NCI-H524 (cell line): ENCODE measurements at regions not wholly inside any gene's neighbourhood (a gene's known extent, or its start where the extent isn't known, plus 50 kb on each side); places are given as distances from the start of the nearest gene placed in this dataset.
"Not testable (repeated sequence)": the region's sequence is repeated elsewhere in the genome, so short reads cannot be mapped to it uniquely, and the experiment has no call there.

Source experiments
- DNase-seq, 2 experiments: peaks; one replicate each; lab custom pipeline; 2025; lab: John Stamatoyannopoulos, UW

DNA sequence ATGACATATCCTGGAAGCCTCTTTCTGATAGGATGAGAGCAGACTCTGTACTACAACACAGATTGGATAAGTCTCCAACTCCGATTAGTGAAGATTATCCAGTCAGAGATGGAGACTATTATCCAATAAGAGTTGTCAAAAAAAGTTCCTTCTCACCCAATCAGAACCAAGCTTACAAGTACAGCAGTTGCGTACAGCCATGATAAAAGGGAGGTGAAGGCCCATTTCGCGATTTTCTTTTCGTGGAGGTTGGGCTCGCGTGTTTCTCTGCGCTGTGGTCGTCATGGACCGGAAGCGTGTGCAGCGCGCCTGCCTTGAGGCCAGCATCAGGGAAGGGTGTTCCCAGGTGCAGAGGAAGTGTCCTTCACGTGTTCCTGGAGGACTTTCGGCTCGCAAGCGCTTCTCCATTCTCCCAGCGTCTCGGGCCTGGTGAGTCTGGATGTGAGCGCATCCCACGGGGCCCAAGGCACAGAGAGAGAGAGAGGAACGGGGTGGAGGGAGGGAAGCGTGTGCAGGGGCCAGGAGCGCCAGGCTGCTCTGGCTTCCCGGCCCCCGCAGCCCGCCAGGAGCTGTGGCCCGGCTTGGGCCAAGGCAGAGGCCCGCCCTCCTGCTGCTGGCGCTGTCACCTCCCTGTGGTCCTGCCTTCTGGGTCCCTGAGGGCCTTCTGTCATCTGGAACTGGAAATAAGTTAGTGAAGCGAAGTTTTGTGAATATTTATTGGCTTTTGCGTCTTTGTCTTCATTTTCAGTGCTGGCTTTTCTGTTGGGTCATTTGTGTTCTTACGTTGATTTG is 53.9 kb downstream of the CDRT15L2 start:
- not testable (repeated sequence) for DNase-seq

DNA sequence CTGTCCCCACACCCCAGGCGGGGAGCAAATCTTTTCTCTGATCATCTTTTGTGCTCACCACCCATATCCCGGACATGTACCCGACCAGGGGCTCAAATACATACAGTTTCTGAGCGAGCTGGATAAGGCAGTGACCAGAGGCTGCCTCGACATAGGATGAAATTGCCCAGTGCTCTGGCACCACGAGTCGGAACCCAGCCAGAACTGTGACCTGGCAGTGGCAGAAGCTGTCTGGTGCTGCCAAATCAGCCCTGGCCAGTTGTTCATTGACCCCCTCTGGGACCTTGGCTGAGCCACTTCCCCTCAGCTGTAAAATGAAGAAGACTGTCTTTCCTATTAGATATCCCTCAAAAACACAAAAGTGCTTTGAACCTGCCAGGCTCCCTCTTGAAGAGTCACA is 60.6 kb downstream of the CDRT15L2 start:
- not testable (repeated sequence) for DNase-seq

GRCh38 chr17:20646661-20647272 is 67.2 kb downstream of the CDRT15L2 start:
- DNase-seq: peak; percentile 39 to 72

GRCh38 chr17:20649097-20649767 is 69.7 kb downstream of the CDRT15L2 start:
- DNase-seq: not testable (repeated sequence)

- not testable (repeated sequence) for DNase-seq
Measured at GRCh38 chr17:20651022-20651421, 71.5 kb downstream of the CDRT15L2 start.

DNA sequence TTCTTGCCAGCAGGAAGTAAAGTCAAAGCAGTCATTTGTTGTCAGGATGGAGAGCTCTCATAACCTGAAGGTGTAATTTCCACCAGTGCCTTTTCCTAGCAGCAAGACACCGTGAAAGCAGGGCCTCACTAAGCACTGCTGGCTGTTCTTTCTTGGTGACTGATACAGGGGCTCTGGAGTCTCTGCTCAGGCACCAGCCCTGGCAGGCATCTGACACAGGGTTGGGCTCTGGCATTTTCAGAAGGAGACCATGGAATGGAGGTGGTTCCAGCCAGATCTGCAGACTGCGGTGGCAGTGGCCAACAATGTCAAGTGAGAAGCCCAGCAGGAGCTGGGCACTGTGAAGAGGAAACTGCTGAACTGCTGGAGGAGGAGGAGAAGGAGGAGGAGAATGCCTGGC is 72.2 kb downstream of the CDRT15L2 start:
- not testable (repeated sequence) for DNase-seq

GRCh38 chr17:20653391-20653790 is 73.9 kb downstream of the CDRT15L2 start:
- not testable (repeated sequence) for DNase-seq

DNA sequence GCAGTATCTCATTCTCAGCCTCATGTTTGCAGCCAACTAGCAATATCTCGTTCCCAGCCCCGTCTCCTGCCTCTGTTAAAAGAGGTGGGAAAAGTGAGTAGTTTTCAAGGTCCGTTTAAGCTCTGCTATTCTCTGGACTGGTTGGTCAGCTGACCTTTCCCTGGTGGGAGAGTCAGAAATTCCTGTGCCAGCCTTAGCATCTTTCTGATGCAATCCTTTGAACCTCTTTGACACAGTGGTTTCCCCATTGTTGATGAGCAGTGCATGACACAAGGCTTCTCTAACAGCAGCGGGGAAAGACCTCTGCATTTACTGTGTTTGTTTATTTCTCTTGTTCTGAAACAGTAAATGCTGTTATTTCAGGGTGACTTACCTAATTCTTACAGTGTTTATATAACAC is 74.6 kb downstream of the CDRT15L2 start:
- DNase-seq: not testable (repeated sequence)

DNA sequence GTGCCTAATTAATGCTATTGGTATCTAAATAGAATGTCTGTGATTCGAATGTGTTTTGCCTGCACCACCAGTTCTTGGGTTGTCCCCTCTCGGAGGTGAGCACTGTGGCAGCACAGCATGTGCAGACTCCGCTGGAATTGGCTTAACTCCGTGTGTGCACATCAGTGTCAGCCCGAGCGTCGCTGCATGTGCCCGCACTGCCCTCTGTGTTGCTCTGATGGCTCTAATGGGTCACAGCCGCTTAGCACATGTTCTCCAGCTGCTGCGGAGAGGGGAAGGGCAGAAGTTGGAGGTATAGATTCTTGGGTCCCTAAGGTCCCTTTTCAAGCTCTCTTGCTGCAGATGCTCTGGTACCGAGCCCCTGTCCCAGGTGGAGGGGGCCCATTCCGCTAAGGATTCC is 75.1 kb downstream of the CDRT15L2 start:
- DNase-seq: not testable (repeated sequence)

DNA sequence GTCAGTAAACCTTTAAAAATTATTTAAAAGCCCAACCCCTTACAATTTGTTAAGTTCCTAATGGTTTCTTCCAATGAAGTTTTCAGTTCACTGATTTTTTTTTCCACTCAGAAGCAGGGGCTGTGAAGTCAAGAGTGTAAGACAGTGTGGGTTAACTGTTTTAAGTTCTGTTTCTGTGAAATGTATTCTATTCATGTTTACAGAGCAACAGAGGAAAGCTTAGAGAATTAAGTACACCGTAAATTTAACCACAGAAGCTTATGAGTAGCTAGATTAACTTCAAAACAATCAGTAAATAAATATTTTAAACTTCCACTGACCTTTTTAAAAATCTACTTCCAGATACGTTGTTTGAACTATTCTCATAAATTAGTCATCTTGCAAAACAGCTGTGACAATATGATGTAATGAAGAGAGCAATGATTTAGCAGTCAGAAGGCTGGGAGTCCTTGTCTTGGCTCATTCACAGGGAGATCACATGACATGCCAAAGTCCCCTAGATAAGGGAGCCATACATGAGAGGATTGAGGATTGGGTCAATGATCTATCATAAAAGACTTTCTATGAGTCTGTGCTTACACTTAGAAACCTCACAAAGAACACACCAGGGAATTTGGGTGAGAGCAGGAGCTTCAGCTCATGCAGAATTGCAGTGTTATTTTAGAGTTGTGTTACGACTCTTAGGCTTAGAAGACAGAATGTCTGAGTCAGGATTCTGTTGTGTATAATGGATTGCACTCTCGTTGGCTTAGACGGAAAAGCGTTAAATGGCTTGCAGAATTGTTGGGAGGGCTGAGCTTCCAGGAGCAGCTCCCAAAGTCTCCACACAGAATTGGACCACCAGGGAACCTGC is 85.8 kb downstream of the CDRT15L2 start:
- not testable (repeated sequence) for DNase-seq

DNA sequence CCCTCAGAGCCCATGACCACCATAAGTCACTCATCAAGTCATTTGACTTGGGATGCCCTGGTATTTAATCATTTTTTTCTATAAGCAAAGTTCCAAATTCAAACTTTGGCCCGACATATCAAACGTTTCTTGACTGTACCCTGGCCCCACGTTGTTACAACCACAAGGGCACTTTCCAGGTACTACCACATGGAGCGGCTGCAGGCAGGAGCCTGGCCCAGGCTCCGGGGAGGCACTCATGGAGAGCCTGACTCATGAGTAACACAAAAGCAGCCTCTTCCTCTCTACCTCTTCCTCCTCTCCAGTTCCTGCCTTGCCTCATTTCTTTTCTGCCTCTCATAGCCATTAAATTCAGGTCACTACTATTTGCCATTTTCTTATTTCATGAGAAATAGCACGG is 87.2 kb downstream of the CDRT15L2 start:
- DNase-seq: not testable (repeated sequence)

DNA sequence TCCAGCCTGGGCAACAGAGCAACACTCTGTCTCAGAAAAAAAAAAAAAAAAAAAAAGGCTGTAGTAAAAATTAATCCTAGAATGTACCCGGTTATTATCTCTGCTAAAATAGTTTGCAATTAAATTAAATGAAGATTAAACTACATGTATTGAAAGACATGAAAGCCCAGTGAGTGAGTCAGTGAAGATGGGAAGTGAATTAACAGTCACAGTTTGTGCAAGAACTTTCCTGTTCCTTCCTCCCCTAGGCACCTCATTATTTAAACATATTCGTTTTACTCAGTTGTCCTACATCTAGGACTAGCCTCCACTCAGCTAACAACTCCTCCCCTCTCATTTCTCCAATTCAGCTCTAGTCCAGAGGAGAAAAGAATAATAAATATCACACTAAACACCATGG is 88.2 kb downstream of the CDRT15L2 start:
- DNase-seq: not testable (repeated sequence)

GRCh38 chr17:20668316-20668715 is 88.8 kb downstream of the CDRT15L2 start:
- DNase-seq: not testable (repeated sequence)

- not testable (repeated sequence) for DNase-seq
Measured at GRCh38 chr17:20668868-20669267, 89.3 kb downstream of the CDRT15L2 start.

- DNase-seq: not testable (repeated sequence)
Measured at GRCh38 chr17:20670506-20670905, 91.0 kb downstream of the CDRT15L2 start.

DNA sequence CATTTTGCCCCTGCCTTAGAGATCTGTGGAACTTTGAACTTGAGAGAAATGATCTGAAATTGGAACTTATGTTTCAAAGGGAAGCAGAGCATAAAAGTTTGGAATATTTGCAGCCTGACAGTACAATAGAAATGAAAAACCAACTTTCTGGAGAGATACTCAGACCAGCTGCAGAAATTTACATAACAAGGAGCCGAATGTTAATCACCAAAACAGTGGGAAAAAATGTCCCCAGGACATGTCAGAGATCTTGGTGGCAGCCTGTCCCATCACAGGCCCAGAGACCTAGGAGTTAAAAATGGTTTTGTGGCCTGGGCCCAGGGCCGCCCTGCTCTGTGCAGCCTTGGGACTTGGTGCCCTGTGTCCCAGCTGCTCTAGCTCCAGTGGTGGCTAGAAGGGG is 94.8 kb downstream of the CDRT15L2 start:
- not testable (repeated sequence) for DNase-seq

DNA sequence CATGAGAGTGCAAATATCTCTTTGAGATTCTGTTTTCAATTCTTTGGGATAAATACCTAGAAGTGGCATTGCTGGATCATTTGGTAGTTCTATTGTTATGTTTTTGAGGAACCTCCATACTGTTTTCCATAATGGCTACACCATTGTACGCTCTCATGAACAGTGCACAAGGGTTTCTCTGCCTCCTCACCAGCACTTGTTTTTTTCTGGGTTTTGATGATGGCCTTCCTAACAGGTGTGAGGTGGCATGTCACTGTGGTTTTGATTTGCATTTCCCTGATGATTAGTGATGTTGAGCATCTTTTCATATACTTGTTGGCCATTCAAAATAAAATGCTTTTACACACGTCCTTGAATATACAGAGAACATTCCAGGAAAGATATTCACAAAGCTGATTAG is 96.2 kb downstream of the CDRT15L2 start:
- DNase-seq: not testable (repeated sequence)

- not testable (repeated sequence) for DNase-seq
Measured at GRCh38 chr17:20676656-20677055, 97.1 kb downstream of the CDRT15L2 start.

DNA sequence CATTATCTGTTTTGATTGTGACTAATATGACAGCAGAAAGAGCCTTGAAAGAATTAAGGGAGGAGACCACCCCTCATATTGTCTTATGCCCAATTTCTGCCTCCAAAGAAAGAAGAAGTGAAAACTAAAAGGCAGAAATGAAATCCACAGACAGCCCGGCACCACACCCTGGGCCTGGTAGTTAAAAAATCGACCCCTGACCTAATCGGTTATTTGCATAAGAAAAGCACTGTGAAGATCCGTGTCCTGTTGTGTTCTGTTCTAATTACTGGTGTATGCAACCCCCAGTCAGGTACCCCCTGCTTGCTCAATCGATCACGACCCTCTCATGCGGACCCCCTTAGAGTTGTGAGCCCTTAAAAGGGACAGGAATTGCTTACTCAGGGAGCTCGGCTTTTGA is 97.9 kb downstream of the CDRT15L2 start:
- not testable (repeated sequence) for DNase-seq

DNA sequence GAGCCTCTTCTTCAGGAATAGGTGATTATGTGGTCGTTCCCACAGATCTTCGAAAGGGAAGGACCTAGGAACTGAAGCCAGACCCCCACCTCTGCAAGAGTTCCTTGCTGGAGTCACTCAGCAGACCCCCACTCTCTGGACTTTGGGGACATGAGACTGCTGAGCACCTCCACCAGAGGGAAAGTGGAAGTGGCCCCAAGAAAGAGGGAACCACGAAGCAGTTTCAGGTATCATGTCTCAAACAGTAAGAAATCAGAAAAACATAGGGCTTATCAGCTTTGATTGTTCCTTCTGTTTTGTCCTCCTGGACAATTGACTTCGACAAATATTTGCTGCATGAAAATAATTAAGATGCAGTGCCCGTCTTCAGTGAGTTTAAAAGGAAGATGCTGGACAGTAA is 98.9 kb downstream of the CDRT15L2 start:
- not testable (repeated sequence) for DNase-seq
